K562 (cell line): ENCODE measurements at regions not wholly inside any gene's neighbourhood (a gene's known extent, or its start where the extent isn't known, plus 50 kb on each side); places are given as distances from the start of the nearest gene placed in this dataset.

ENCODE experiments used
- ATF1 ChIP-seq, 2 experiments: fragments of 450-650 bp in 1 of 2; IDR thresholded peaks; 2 replicates each; pipeline ENCODE4 v1.6.1; 2016; ENCODE audit warnings: missing compliant biosample characterization in 1 of 2, missing genetic modification characterization in 1 of 2
- CREB3 ChIP-seq: fragments of 450-650 bp; conservative IDR thresholded peaks from 2 replicates; pipeline ENCODE4 v1.6.1; 2016; ENCODE audit warnings: missing genetic modification characterization, low read depth, mild to moderate bottlenecking, missing compliant biosample characterization, moderate library complexity
- CXXC5 ChIP-seq: fragments of 250-450 bp; sonication (Bioruptor Pico); IDR thresholded peaks from 2 replicates; pipeline ENCODE4 v1.8.0; 2022; ENCODE audit warnings: inconsistent platforms, mild to moderate bottlenecking, moderate library complexity
- DIDO1 ChIP-seq: fragments of 450-650 bp; IDR thresholded peaks from 2 replicates; pipeline ENCODE4 v1.6.1; 2016; ENCODE audit warnings: low read depth, missing biosample characterization, missing genetic modification characterization
- FOXK1 ChIP-seq: sonication (generic); formaldehyde crosslinking; IDR thresholded peaks from 2 replicates; pipeline ENCODE4 v1.8.0; 2022; ENCODE audit warnings: missing genetic modification reagents, mild to moderate bottlenecking, borderline replicate concordance
- FOXK2 ChIP-seq, 2 experiments: fragments of 450-650 bp; IDR thresholded peaks in 1 of 2; conservative IDR thresholded peaks in 1 of 2; 2 replicates each; pipeline ENCODE4 v1.6.1; 2016; ENCODE audit warnings: low read depth in 2 of 2, mild to moderate bottlenecking in 1 of 2
- FOXM1 ChIP-seq, 2 experiments: fragments of 450-650 bp in 1 of 2; sonication (generic) in 1 of 2; formaldehyde crosslinking in 1 of 2; IDR thresholded peaks; 2 replicates each; pipeline versions ENCODE4 v1.6.1 to v1.9.0; 2017 to 2022; ENCODE audit warnings: low read depth in 2 of 2, mild to moderate bottlenecking in 2 of 2, missing genetic modification reagents in 1 of 2, moderate library complexity in 1 of 2
- PHF8 ChIP-seq: fragments of 200-600 bp; sonication (generic); IDR thresholded peaks from 2 replicates; pipeline ENCODE4 v1.6.1; 2012; ENCODE audit warnings: mixed run types, mild to moderate bottlenecking, inconsistent platforms, low read length, moderate library complexity, borderline replicate concordance
- PTBP1 ChIP-seq: fragments of 200-400 bp; formaldehyde crosslinking; IDR thresholded peaks from 2 replicates; pipeline ENCODE4 v1.6.1; 2017; ENCODE audit warnings: low read depth, low read length
- RAD21 ChIP-seq, 2 experiments: fragments of 250-450 bp in 1 of 2; fragments of 450-650 bp in 1 of 2; sonication (Bioruptor Pico) in 1 of 2; formaldehyde crosslinking in 1 of 2; IDR thresholded peaks in 1 of 2; conservative IDR thresholded peaks in 1 of 2; 2 replicates each; pipeline versions ENCODE4 v1.4.0 to v1.8.0; 2020 to 2022; ENCODE audit warnings: mild to moderate bottlenecking in 2 of 2, moderate library complexity in 1 of 2
- SMARCA5 ChIP-seq: fragments of 450-650 bp; IDR thresholded peaks from 2 replicates; pipeline ENCODE4 v1.6.1; 2016
- U2AF2 ChIP-seq: fragments of 200-400 bp; formaldehyde crosslinking; optimal IDR thresholded peaks from 2 replicates; pipeline ENCODE3; 2017; ENCODE audit warnings: low read depth, mild to moderate bottlenecking, low read length
- XRCC4 ChIP-seq: IDR thresholded peaks from one replicate; pipeline ENCODE4 v1.6.1; 2011; ENCODE audit not compliant: insufficient read depth, insufficient read length; ENCODE audit errors: extremely low read depth
- ZHX1 ChIP-seq: fragments of 150-350 bp; conservative IDR thresholded peaks from 2 replicates; pipeline ENCODE4 v1.6.1; 2014; ENCODE audit warnings: low read length
- ZNF77 ChIP-seq: fragments of 250-450 bp; sonication (Bioruptor Pico); IDR thresholded peaks from 2 replicates; pipeline ENCODE4 v1.5.0; 2020
- TF ChIP-seq, protein P1 (sequence below): fragments of 250-450 bp; sonication (Bioruptor Pico); IDR thresholded peaks from 2 replicates; pipeline ENCODE4 v1.8.0; 2022; ENCODE audit warnings: moderate library complexity, mild to moderate bottlenecking, inconsistent platforms
- TF ChIP-seq, protein P2 (sequence below), 3 experiments: fragments of 200-800 bp in 1 of 3; fragments of 250-450 bp in 1 of 3; fragments of 450-650 bp in 1 of 3; sonication (Bioruptor Pico) in 1 of 3; sonication (Bioruptor generic) in 1 of 3; formaldehyde crosslinking in 1 of 3; IDR thresholded peaks; 2 replicates each; pipeline versions ENCODE4 v1.6.1 to v1.8.0; 2016 to 2022; ENCODE audit warnings: mild to moderate bottlenecking in 2 of 3, missing genetic modification characterization in 2 of 3, missing compliant biosample characterization in 1 of 3, moderate library complexity in 1 of 3

DNA sequence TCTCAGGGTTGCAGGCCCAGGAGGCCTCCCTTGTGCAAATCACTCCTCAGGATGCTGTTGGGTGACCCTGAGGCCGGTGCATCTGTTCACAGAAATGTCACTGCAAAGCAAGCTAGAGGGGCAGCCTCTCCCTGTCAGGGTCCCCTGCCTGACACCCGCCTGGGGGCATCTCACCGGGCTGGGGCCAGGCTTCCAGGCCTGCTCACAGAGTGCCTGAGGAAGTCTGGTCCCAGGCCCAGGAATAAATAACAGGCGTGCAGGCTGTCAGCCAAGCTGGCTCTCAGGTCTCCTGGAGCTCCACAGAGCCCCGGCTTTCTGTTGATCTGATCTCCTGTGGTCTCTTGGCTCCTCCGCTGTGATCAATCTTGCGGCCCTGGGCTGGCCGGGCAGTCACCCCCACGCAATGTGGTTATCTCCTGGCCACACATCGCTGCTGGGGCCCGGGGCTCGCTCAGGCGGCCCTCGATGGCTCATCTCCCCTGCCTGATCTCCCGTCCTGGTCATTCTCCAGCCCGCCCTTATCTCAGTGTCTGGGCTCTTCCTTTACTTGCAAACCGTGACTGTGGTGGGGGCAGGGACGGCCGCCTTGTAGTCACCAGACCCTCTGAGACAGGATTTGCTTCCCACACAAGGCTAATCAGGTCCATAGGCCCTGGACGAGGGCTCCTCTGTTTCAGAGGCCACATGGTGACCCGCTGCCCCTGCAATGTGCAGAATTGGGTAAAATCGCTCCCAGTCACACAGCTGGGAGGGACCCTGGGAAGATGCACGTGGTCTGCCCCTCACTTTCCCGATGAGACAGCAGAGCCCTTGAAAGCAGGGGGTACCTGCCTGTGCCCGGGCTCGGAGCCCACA is 231.2 kb upstream of the GSE1 start (continued):
- TF ChIP-seq ZHX1 (no peak), SMARCA5 (no peak; the same call in 1 of the 2 replicates), FOXK1 (CRISPR knock-in tag) (no peak), PHF8 (no peak), CXXC5 (CRISPR knock-in tag) (peak; percentile 100), FOXK2 (conservative IDR thresholded peaks at IDR 0.05 in 1 of 2, IDR thresholded peaks at IDR 0.05 in 1 of 2; ENCODE audit: low read depth in 2 of 2) (peak; percentile 42 to 83; a peak in 3 of 4 replicates), ZNF77 (CRISPR knock-in tag) (no peak), ATF1 (CRISPR knock-in tag; IDR thresholded peaks at IDR 0.05) (no peak), ATF1 (tag; IDR thresholded peaks at IDR 0.05) (peak; percentile 87), RAD21 (CRISPR knock-in tag; conservative IDR thresholded peaks at IDR 0.05 in 1 of 2, IDR thresholded peaks at IDR 0.05 in 1 of 2) (peak; percentile 33 to 55; a peak in 2 of 4 replicates), FOXM1 (IDR thresholded peaks at IDR 0.05; ENCODE audit: low read depth) (peak; percentile 96), FOXM1 (CRISPR knock-in tag; IDR thresholded peaks at IDR 0.05; ENCODE audit: low read depth) (no peak), U2AF2 (no peak), DIDO1 (tag) (no peak), XRCC4 (no peak), PTBP1 (peak; percentile 94), CREB3 (tag) (no peak)
- TF ChIP-seq, protein P1, sequence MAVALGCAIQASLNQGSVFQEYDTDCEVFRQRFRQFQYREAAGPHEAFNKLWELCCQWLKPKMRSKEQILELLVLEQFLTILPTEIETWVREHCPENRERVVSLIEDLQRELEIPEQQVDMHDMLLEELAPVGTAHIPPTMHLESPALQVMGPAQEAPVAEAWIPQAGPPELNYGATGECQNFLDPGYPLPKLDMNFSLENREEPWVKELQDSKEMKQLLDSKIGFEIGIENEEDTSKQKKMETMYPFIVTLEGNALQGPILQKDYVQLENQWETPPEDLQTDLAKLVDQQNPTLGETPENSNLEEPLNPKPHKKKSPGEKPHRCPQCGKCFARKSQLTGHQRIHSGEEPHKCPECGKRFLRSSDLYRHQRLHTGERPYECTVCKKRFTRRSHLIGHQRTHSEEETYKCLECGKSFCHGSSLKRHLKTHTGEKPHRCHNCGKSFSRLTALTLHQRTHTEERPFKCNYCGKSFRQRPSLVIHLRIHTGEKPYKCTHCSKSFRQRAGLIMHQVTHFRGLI = no peak
- TF ChIP-seq, protein P2, sequence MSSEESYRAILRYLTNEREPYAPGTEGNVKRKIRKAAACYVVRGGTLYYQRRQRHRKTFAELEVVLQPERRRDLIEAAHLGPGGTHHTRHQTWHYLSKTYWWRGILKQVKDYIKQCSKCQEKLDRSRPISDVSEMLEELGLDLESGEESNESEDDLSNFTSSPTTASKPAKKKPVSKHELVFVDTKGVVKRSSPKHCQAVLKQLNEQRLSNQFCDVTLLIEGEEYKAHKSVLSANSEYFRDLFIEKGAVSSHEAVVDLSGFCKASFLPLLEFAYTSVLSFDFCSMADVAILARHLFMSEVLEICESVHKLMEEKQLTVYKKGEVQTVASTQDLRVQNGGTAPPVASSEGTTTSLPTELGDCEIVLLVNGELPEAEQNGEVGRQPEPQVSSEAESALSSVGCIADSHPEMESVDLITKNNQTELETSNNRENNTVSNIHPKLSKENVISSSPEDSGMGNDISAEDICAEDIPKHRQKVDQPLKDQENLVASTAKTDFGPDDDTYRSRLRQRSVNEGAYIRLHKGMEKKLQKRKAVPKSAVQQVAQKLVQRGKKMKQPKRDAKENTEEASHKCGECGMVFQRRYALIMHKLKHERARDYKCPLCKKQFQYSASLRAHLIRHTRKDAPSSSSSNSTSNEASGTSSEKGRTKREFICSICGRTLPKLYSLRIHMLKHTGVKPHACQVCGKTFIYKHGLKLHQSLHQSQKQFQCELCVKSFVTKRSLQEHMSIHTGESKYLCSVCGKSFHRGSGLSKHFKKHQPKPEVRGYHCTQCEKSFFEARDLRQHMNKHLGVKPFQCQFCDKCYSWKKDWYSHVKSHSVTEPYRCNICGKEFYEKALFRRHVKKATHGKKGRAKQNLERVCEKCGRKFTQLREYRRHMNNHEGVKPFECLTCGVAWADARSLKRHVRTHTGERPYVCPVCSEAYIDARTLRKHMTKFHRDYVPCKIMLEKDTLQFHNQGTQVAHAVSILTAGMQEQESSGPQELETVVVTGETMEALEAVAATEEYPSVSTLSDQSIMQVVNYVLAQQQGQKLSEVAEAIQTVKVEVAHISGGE (CRISPR knock-in tag; IDR thresholded peaks at IDR 0.05) = peak in 1 of 3 experiments; percentile 86; a peak in 2 of 6 replicates
